HepG2 (cell line): ENCODE measurements at regions not wholly inside any gene's neighbourhood (a gene's known extent, or its start where the extent isn't known, plus 50 kb on each side); places are given as distances from the start of the nearest gene placed in this dataset.

Experiments
- ATF1 ChIP-seq: IDR thresholded peaks from 2 replicates; pipeline ENCODE4 v1.6.1; 2016; ENCODE audit warnings: mild to moderate bottlenecking, control low read depth
- CTCF ChIP-seq: sonication (generic); formaldehyde crosslinking; IDR thresholded peaks from 2 replicates; pipeline ENCODE4 v1.5.0; 2020; ENCODE audit warnings: mild to moderate bottlenecking, missing genetic modification reagents, moderate library complexity
- FOXA1 ChIP-seq, 2 experiments: fragments of 450-650 bp in 1 of 2; sonication (generic) in 1 of 2; formaldehyde crosslinking in 1 of 2; IDR thresholded peaks; 2 replicates each; pipeline versions ENCODE4 v1.4.0 to v1.6.1; 2016 to 2020; ENCODE audit warnings: missing genetic modification reagents in 1 of 2
- POLR2A ChIP-seq, 2 experiments: IDR thresholded peaks; 2 replicates each; pipeline ENCODE4 v1.6.1; 2011; ENCODE audit warnings: low read depth in 2 of 2, low read length in 2 of 2, mild to moderate bottlenecking in 1 of 2, moderate library complexity in 1 of 2; ENCODE audit not compliant: insufficient read depth in 1 of 2
- RAD21 ChIP-seq: fragments of 450-650 bp; formaldehyde crosslinking; IDR thresholded peaks from 2 replicates; pipeline ENCODE4 v1.5.0; 2020; ENCODE audit warnings: mild to moderate bottlenecking
- RARG ChIP-seq: sonication (generic); formaldehyde crosslinking; IDR thresholded peaks from 2 replicates; pipeline ENCODE4 v1.4.0; 2020; ENCODE audit warnings: low read depth, mild to moderate bottlenecking, missing genetic modification reagents
- SUZ12 ChIP-seq: fragments of 150-350 bp; IDR thresholded peaks from 2 replicates; pipeline ENCODE4 v1.6.1; 2014; ENCODE audit warnings: low read depth, low read length
- TBP ChIP-seq: sonication (generic); formaldehyde crosslinking; IDR thresholded peaks from 2 replicates; pipeline ENCODE4 v1.5.0; 2020; ENCODE audit warnings: missing genetic modification reagents
- ZBTB43 ChIP-seq: sonication (generic); formaldehyde crosslinking; conservative IDR thresholded peaks from 2 replicates; pipeline ENCODE4 v1.4.0; 2020; ENCODE audit warnings: missing genetic modification reagents
- ZMYM2 ChIP-seq: sonication (generic); formaldehyde crosslinking; IDR thresholded peaks from 2 replicates; pipeline ENCODE4 v1.8.0; 2022; ENCODE audit warnings: mild to moderate bottlenecking, missing genetic modification reagents
- ZNF513 ChIP-seq: sonication (generic); formaldehyde crosslinking; conservative IDR thresholded peaks from 2 replicates; pipeline ENCODE4 v1.5.0; 2020; ENCODE audit warnings: missing genetic modification reagents
- ZNF546 ChIP-seq: sonication (generic); formaldehyde crosslinking; conservative IDR thresholded peaks from 2 replicates; pipeline ENCODE4 v1.8.1; 2023; ENCODE audit warnings: mild to moderate bottlenecking, missing genetic modification reagents
- ZNF766 ChIP-seq: sonication (generic); formaldehyde crosslinking; IDR thresholded peaks from 2 replicates; pipeline ENCODE4 v1.5.0; 2020; ENCODE audit warnings: missing genetic modification reagents, borderline replicate concordance

GRCh38 chr6:81881660-81882059, 129.2 kb upstream of the TENT5A start:
- TF ChIP-seq RAD21 (CRISPR knock-in tag) (no peak), POLR2A (IDR thresholded peaks at IDR 0.05; ENCODE audit: insufficient read depth in 1 of 2, low read depth in 2 of 2, low read length in 2 of 2) (no peak), ZNF546 (CRISPR knock-in tag) (no peak), TBP (CRISPR knock-in tag) (no peak), RARG (CRISPR knock-in tag) (no peak), ZBTB43 (no peak), ATF1 (CRISPR knock-in tag) (no peak), FOXA1 (IDR thresholded peaks at IDR 0.05) (no peak), FOXA1 (CRISPR knock-in tag; IDR thresholded peaks at IDR 0.05) (no peak), ZMYM2 (CRISPR knock-in tag) (no peak), CTCF (CRISPR knock-in tag) (no peak), ZNF766 (CRISPR knock-in tag) (no peak), SUZ12 (no peak), ZNF513 (CRISPR knock-in tag) (no peak)
